Natural killer cell (primary cell): ENCODE measurements at regions not wholly inside any gene's neighbourhood (a gene's known extent, or its start where the extent isn't known, plus 50 kb on each side); places are given as distances from the start of the nearest gene placed in this dataset.

Experiments
- ATAC-seq, 3 donors: fragments of 150-1000 bp in 2 of 3; fragments of 200-7000 bp in 1 of 3; cut with Tn5 transposase; 1 replicate in 1 of 3; 2 replicates in 2 of 3; pipeline ENCODE4 v1.10.0; 2021; ENCODE audit warnings: mild to moderate bottlenecking in 2 of 3, moderate library complexity in 2 of 3
- DNase-seq, 2 donors: peaks; one replicate each; pipeline versions ENCODE4 v3.0.0 to v3.0.0-alpha.2; 2013 to 2021; ENCODE audit warnings: mixed read lengths in 1 of 2
- H3K27ac ChIP-seq: one replicate; pipeline ENCODE4 v1.5.1; 2013; ENCODE audit warnings: mild to moderate bottlenecking, low read length
- H3K27me3 ChIP-seq: one replicate; pipeline ENCODE4 v1.6.1; 2013; ENCODE audit warnings: low read length; ENCODE audit not compliant: control insufficient read depth, insufficient read depth
- H3K36me3 ChIP-seq: one replicate; pipeline ENCODE4 v1.6.1; 2013; ENCODE audit warnings: low read length; ENCODE audit not compliant: control insufficient read depth, insufficient read depth
- H3K4me1 ChIP-seq: one replicate; pipeline ENCODE4 v1.6.1; 2013; ENCODE audit warnings: low read length; ENCODE audit not compliant: control insufficient read depth, insufficient read depth
- H3K4me3 ChIP-seq: one replicate; pipeline ENCODE4 v1.5.1; 2013; ENCODE audit warnings: low read length
- H3K9me3 ChIP-seq: one replicate; pipeline ENCODE4 v1.6.1; 2013; ENCODE audit warnings: low read length; ENCODE audit not compliant: control insufficient read depth, insufficient read depth
- H3K27ac Mint-ChIP-seq, 2 donors: one replicate each; pipeline ENCODE4 v1.8.0; 2022; ENCODE audit warnings: mild to moderate bottlenecking in 2 of 2, mixed read lengths in 2 of 2, moderate library complexity in 1 of 2
- H3K27me3 Mint-ChIP-seq, 2 donors: one replicate each; pipeline ENCODE4 v1.8.0; 2022; ENCODE audit warnings: low read depth in 2 of 2, mixed read lengths in 2 of 2
- H3K36me3 Mint-ChIP-seq: one replicate; pipeline ENCODE4 v1.8.0; 2022; ENCODE audit warnings: mixed read lengths
- H3K4me1 Mint-ChIP-seq, 2 donors: one replicate each; pipeline ENCODE4 v1.8.0; 2022; ENCODE audit warnings: mixed read lengths in 2 of 2
- H3K4me3 Mint-ChIP-seq: one replicate; pipeline ENCODE4 v1.8.0; 2022; ENCODE audit warnings: mild to moderate bottlenecking, moderate library complexity, mixed read lengths
- H3K9me3 Mint-ChIP-seq, 2 donors: one replicate each; pipeline ENCODE4 v1.8.0; 2022; ENCODE audit warnings: mixed read lengths in 2 of 2
- WGBS: methylation state at CpG from one replicate; pipeline ENCODE4 v1.1.7; 2013; ENCODE audit warnings: missing lambda C conversion rate; ENCODE audit not compliant: insufficient coverage; 5-methylcytosine and 5-hydroxymethylcytosine counted together
- intact Hi-C: fragments of 100-400 bp; cut with micrococcal nuclease; formaldehyde crosslinking; loops from one replicate; pipeline ENCODE4 v1.14.2; 2022
- TF ChIP-seq, protein P1 (sequence below): fragments of 200-600 bp; IDR thresholded peaks from one replicate; pipeline ENCODE4 v1.8.0; 2022; ENCODE audit warnings: antibody characterized with exemption

DNA sequence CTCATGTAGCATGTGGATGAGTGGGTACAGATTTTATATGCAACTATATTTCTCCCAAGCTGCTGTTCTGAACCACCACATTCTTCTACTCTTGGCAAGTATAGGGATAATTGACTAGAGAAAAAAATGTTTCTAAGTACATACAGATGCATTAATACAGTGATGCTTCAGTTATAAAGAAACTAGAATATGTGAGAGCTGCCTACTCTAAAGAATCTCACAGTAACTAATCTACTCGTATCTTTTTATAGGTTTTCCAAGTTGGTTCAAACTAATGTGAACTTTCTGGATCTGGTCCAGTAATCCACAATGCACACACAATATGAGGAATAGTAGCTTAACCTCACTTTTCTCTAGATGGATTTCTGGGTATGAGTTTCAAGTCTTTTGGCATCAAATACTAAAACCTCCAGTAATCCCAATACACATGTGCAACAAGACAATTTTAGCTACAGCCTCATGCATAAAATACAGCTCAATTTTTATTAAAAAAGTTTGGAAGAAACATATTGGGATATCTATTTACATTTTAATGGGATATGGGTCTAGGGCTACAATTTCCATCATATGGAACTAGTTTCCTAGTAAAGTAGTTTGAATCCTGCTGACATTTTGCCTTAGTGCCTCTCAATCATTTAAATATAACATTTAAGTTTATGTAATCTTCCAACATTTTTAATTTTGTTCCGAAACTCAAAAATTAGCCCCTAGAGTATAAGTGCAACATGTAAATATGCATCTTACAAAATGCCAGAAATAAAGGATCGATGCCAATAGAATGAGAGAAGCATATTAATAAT, 2209.7 kb downstream of the LRRC4C start:
- no peak for ATAC-seq
- Histone ChIP-seq H3K36me3 (no peaks in the 10 kb centered on the region), H3K27me3 (no peaks in the 10 kb centered on the region), H3K4me3 (no peak overlapping the region), H3K4me1 (no peaks in the 10 kb centered on the region), H3K27ac (no peak overlapping the region), H3K9me3 (peaks cover 6% of the 10 kb centered on the region)
- no CpG with 5 or more reads among the region's 3 CpGs for WGBS
- Mint-ChIP-seq H3K27me3 (no peaks in the 10 kb centered on the region), H3K4me1 (no peaks in the 10 kb centered on the region), H3K27ac (no peak overlapping the region), H3K36me3 (peaks cover 10% of the 10 kb centered on the region), H3K9me3 (peaks cover 5 to 9% of the 10 kb centered on the region in 2 donors), H3K4me3 (no peak overlapping the region)
- intact Hi-C loops: no loop called here
- DNase-seq: no peak
- TF ChIP-seq, protein P1, sequence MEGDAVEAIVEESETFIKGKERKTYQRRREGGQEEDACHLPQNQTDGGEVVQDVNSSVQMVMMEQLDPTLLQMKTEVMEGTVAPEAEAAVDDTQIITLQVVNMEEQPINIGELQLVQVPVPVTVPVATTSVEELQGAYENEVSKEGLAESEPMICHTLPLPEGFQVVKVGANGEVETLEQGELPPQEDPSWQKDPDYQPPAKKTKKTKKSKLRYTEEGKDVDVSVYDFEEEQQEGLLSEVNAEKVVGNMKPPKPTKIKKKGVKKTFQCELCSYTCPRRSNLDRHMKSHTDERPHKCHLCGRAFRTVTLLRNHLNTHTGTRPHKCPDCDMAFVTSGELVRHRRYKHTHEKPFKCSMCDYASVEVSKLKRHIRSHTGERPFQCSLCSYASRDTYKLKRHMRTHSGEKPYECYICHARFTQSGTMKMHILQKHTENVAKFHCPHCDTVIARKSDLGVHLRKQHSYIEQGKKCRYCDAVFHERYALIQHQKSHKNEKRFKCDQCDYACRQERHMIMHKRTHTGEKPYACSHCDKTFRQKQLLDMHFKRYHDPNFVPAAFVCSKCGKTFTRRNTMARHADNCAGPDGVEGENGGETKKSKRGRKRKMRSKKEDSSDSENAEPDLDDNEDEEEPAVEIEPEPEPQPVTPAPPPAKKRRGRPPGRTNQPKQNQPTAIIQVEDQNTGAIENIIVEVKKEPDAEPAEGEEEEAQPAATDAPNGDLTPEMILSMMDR: no peak

DNA sequence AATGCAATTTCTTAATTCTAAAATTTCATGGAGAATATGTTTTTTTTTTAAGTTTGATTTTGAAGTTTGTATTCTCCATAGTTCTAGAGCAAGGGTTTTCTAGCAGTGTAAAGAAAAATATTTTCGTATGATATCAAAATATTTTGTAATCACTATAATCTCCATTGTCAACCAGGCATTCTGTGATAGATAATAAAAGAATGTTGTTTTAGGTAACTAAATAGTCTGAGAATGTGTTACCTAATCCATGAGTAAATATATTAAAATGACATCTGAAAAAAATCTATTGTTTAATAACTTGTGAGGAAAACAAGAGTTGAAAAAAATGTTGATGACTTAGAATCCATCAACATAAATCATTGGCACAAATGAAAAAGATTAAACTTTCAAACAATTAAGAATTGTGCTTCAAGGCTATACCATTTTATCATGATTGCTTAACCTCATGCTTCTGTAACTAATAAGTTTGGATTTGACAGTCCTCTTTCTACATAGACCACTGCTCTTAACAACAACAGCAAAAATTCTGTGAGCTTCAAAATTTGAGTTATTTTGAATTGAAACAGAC, 2211.8 kb downstream of the LRRC4C start:
- no peaks in the 10 kb centered on the region for H3K4me1 Mint-ChIP-seq
- H3K36me3 Mint-ChIP-seq: no peaks in the 10 kb centered on the region
- no peaks in the 10 kb centered on the region for H3K36me3 ChIP-seq
- no peaks in the 10 kb centered on the region for H3K4me1 ChIP-seq
- intact Hi-C loops: no loop called here
- no peaks in the 10 kb centered on the region for H3K27me3 ChIP-seq
- H3K27ac Mint-ChIP-seq: no peak overlapping the region
- no peak for DNase-seq
- no peak overlapping the region for H3K27ac ChIP-seq
- H3K4me3 ChIP-seq: no peak overlapping the region
- H3K9me3 Mint-ChIP-seq: peaks cover 2 to 3% of the 10 kb centered on the region in 2 donors
- TF ChIP-seq, protein P1: no peak
- no peak overlapping the region for H3K4me3 Mint-ChIP-seq
- no CpG with 5 or more reads among the region's 1 CpG for WGBS
- H3K9me3 ChIP-seq: peaks cover 3% of the 10 kb centered on the region
- ATAC-seq: no peak
- no peaks in the 10 kb centered on the region for H3K27me3 Mint-ChIP-seq

DNA sequence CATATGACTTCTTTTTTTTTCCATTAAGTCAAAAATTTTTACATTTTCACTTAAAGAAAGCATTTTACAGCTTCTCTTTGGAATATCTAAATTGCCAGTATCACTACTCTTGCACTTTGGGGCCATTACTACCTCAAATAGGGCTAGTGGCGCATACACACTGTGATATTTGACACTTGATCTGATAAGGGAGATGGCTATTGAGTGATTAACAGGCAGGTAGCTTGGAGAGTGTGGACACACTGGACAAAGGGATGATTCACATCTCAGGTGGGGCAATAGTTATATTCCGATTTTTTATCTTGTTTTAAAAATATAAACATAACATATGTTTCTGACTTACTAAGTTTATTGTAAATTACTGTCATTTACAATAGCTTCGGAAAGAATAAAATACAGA, 2219.9 kb downstream of the LRRC4C start:
- no peak overlapping the region for H3K4me3 ChIP-seq
- Mint-ChIP-seq H3K4me1 (no peaks in the 10 kb centered on the region), H3K27ac (no peak overlapping the region), H3K36me3 (no peaks in the 10 kb centered on the region), H3K27me3 (no peaks in the 10 kb centered on the region), H3K4me3 (no peak overlapping the region), H3K9me3 (peaks cover 12 to 17% of the 10 kb centered on the region in 2 donors)
- no peaks in the 10 kb centered on the region for H3K36me3 ChIP-seq
- no peak for DNase-seq
- intact Hi-C loops: no loop called here
- ATAC-seq: no peak
- H3K27me3 ChIP-seq: no peaks in the 10 kb centered on the region
- H3K9me3 ChIP-seq: no peaks in the 10 kb centered on the region
- WGBS: 80% methylated on average over 1 of the region's 3 CpGs
- H3K4me1 ChIP-seq: no peaks in the 10 kb centered on the region
- no peak overlapping the region for H3K27ac ChIP-seq
- TF ChIP-seq, protein P1: no peak
